AG09319 (cell line): ENCODE measurements at regions not wholly inside any gene's neighbourhood (a gene's known extent, or its start where the extent isn't known, plus 50 kb on each side); places are given as distances from the start of the nearest gene placed in this dataset.
A peak's percentile ranks its signal among the peaks of the same experiment; 100 is the strongest.

Source experiments
- DNase-seq: peaks from one replicate; pipeline ENCODE4 v3.0.0-alpha.2; 2010; ENCODE audit warnings: low read depth; ENCODE audit errors: extremely low read depth
- TF ChIP-seq, protein P1 (sequence below): IDR thresholded peaks from 2 replicates; pipeline ENCODE4 v1.5.1; 2011; ENCODE audit warnings: low read depth, mild to moderate bottlenecking, inconsistent platforms, low read length, moderate library complexity

- no peak for DNase-seq
- TF ChIP-seq, protein P1, sequence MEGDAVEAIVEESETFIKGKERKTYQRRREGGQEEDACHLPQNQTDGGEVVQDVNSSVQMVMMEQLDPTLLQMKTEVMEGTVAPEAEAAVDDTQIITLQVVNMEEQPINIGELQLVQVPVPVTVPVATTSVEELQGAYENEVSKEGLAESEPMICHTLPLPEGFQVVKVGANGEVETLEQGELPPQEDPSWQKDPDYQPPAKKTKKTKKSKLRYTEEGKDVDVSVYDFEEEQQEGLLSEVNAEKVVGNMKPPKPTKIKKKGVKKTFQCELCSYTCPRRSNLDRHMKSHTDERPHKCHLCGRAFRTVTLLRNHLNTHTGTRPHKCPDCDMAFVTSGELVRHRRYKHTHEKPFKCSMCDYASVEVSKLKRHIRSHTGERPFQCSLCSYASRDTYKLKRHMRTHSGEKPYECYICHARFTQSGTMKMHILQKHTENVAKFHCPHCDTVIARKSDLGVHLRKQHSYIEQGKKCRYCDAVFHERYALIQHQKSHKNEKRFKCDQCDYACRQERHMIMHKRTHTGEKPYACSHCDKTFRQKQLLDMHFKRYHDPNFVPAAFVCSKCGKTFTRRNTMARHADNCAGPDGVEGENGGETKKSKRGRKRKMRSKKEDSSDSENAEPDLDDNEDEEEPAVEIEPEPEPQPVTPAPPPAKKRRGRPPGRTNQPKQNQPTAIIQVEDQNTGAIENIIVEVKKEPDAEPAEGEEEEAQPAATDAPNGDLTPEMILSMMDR, result no peak
These were observed 200.1 kb downstream of the NDFIP2 start for GRCh38 chr13:79681069-79681468.

DNA sequence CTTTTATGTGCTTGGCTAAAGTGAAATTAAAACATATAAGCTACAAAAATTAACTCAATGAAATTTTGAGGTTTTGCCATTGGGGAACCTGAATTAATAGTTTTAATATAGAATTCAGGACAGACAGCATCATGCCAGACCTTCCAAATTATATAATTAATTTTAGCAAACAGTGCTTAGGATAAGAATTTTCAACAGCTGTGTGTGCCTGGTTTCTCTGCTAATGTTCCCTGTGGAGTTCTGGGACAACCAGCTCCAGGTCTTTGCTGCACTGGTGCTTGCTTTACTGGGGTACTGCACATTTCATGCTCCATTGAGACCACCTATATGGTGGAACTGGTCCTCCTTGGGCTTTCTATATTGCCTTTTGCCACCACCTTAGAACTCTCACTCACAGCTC, 199.5 kb downstream of the NDFIP2 start:
- DNase-seq, result no peak
- TF ChIP-seq, protein P1, result no peak

DNA sequence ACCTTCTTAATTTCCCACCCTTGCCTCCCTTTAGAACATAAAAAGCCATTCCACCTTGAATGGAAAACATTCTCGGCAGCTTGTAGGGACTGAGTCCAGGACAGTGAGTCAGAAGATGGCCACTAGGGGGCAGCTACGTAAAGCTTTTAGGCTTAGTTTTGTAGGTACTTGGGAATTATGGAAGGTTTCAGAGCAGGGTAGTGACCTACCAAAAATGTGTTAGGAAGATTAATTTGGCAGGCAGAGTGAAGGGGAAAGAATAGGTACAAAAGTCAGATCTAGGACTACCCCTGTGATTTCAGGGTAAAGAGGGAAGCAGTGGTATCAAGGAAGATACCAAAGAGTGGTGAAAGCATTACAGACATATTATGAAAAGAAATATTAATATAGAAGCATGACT, 198.4 kb downstream of the NDFIP2 start:
- TF ChIP-seq, protein P1, result peak; percentile 81
- peak; percentile 47 for DNase-seq

GRCh38 chr13:79678100-79678499, 197.1 kb downstream of the NDFIP2 start:
- no peak for DNase-seq
- TF ChIP-seq, protein P1, result no peak

DNA sequence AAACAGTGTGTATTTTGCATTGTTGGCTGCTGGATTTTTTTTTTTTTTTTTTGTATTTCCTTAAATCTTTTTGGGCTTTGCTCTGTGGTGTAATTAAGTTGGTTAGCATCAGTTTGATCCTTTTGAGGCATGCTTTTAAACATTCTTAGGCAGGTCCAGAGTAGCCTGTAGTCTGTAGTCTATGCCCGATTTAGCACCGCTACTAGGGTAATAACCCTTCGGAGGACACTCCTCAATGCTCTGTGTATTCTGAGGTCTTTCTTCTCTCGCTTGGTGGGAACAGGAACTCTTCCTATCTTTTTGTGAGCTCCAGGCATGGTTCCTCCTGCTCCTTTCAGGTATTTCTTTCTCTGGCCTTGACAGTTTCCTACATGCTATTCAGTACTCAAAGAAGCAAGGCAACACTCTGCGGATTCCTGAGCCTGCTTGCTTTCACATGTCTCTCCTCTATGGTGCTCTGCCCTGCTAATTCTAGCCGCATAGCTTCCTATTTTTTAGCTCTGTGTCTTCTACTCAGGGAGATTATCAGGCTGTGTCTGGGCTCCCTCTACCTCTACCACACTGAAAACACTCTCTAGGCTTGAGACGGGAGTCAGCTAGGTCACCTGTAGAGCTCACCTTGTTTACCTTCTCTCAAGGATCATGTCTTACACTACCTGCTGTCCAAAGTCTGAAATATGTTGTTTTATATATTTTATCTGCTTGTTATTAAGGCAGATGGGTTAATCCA, 195.1 kb downstream of the NDFIP2 start:
- no peak for DNase-seq
- TF ChIP-seq, protein P1, result no peak

GRCh38 chr13:79674765-79675515, 194.0 kb downstream of the NDFIP2 start:
- DNase-seq, result no peak
- TF ChIP-seq, protein P1, result no peak

GRCh38 chr13:79673993-79674377, 193.0 kb downstream of the NDFIP2 start:
- DNase-seq, result no peak
- TF ChIP-seq, protein P1, result no peak
